HepG2 (cell line): ENCODE measurements at regions not wholly inside any gene's neighbourhood (a gene's known extent, or its start where the extent isn't known, plus 50 kb on each side); places are given as distances from the start of the nearest gene placed in this dataset.

Source experiments
- ATAC-seq: fragments of 200-7000 bp; cut with Tn5 transposase; 3 replicates; pipeline ENCODE4 v1.9.1; 2020; ENCODE audit warnings: mild to moderate bottlenecking, moderate library complexity
- BruUV-seq: library from RNA; stranded (reverse); fragments of 400-500 nt; replicated peaks from 2 replicates; lab custom pipeline; 2021; lab: Mats Ljungman, UMichigan
- CTCF ChIA-PET: fragments of 300-600 bp; formaldehyde crosslinking; extraction: SDS; loops from one replicate; lab custom pipeline; 2021; ENCODE audit warnings: low total read pairs, inconsistent platforms, low intra/inter-chr PET ratio; lab: Yijun Ruan, JAX
- POLR2A ChIA-PET: fragments of 350-600 bp; sonication (Branson Sonifier 250); formaldehyde crosslinking; loops from one replicate; lab custom pipeline; 2020; ENCODE audit warnings: antibody characterized with exemption, inconsistent platforms; lab: Yijun Ruan, JAX
- DNase-seq: peaks from one replicate; pipeline ENCODE4 v3.0.0-alpha.2; 2015; ENCODE audit warnings: low spot score
- FAIRE-seq: peaks from 3 replicates; lab custom pipeline; 2011; peaks lifted over from hg19 to GRCh38; lab: Jason Lieb, UNC
- H2AFZ ChIP-seq: one replicate; pipeline ENCODE4 v1.6.1; 2011; ENCODE audit warnings: low read length, inconsistent platforms
- H3K27ac ChIP-seq: fragments of 300-600 bp; 3 replicates; pipeline ENCODE4 v1.8.0; 2011; ENCODE audit warnings: mixed run types, mild to moderate bottlenecking, mixed read lengths, low read length, inconsistent platforms; ENCODE audit not compliant: insufficient read depth; ENCODE audit errors: extremely low read length
- H3K27me3 ChIP-seq, 2 experiments: fragments of 200-600 bp in 1 of 2; 2 replicates in 1 of 2; 3 replicates in 1 of 2; pipeline versions ENCODE4 v1.6.0 to v1.8.0; 2011; ENCODE audit warnings: low read length in 2 of 2, mild to moderate bottlenecking in 2 of 2, moderate library complexity in 2 of 2, inconsistent platforms in 1 of 2; ENCODE audit not compliant: insufficient read depth in 2 of 2, control insufficient read depth in 1 of 2
- H3K36me3 ChIP-seq, 2 experiments: fragments of 200-600 bp in 1 of 2; replicated peaks in 1 of 2; 2 replicates in 1 of 2; 3 replicates in 1 of 2; pipeline versions ENCODE4 v1.5.1 to v1.8.0; 2011; ENCODE audit warnings: low read length in 2 of 2, inconsistent platforms in 1 of 2; ENCODE audit not compliant: insufficient read depth in 2 of 2, control insufficient read depth in 1 of 2
- H3K4me1 ChIP-seq: 2 replicates; pipeline ENCODE4 v1.5.1; 2012; ENCODE audit warnings: low read length, inconsistent platforms; ENCODE audit not compliant: insufficient read depth
- H3K4me2 ChIP-seq: 2 replicates; pipeline ENCODE4 v1.6.0; 2011; ENCODE audit warnings: low read depth, low read length, inconsistent platforms
- H3K4me3 ChIP-seq, 3 experiments: fragments of 200-600 bp in 1 of 3; sonication (generic), shearing (Covaris generic) in 1 of 3; replicated peaks in 1 of 3; 2 replicates each; pipeline ENCODE4 v1.5.1; 2011 to 2016; ENCODE audit warnings: low read length in 3 of 3, inconsistent platforms in 2 of 3, low read depth in 2 of 3, mild to moderate bottlenecking in 2 of 3, control low read depth in 1 of 3, mixed read lengths in 1 of 3; ENCODE audit not compliant: insufficient read depth in 1 of 3
- H3K79me2 ChIP-seq: one replicate; pipeline ENCODE4 v1.6.1; 2011; ENCODE audit warnings: low read length, inconsistent platforms; ENCODE audit not compliant: insufficient read depth
- H3K9ac ChIP-seq: 2 replicates; pipeline ENCODE4 v1.6.0; 2011; ENCODE audit warnings: mild to moderate bottlenecking, low read depth, low read length, inconsistent platforms; ENCODE audit not compliant: insufficient read depth
- H3K9me3 ChIP-seq: 2 replicates; pipeline ENCODE4 v1.5.1; 2012; ENCODE audit warnings: mild to moderate bottlenecking, low read length
- H4K20me1 ChIP-seq: 2 replicates; pipeline ENCODE4 v1.6.0; 2011; ENCODE audit warnings: inconsistent platforms, mild to moderate bottlenecking, low read length, moderate library complexity; ENCODE audit not compliant: insufficient read depth
- ARNTL ChIP-seq: sonication (generic); formaldehyde crosslinking; IDR thresholded peaks from 2 replicates; pipeline ENCODE4 v1.4.0; 2020; ENCODE audit warnings: mild to moderate bottlenecking, missing genetic modification reagents
- HMGXB4 ChIP-seq, 2 experiments: sonication (generic) in 1 of 2; formaldehyde crosslinking in 1 of 2; IDR thresholded peaks; 2 replicates each; pipeline versions ENCODE4 v1.4.0 to v1.6.1; 2018 to 2020; ENCODE audit warnings: missing genetic modification reagents in 2 of 2, borderline replicate concordance in 1 of 2, low read depth in 1 of 2, mild to moderate bottlenecking in 1 of 2, missing biosample characterization in 1 of 2
- POGZ ChIP-seq: sonication (generic); formaldehyde crosslinking; IDR thresholded peaks from 2 replicates; pipeline ENCODE4 v1.4.0; 2020; ENCODE audit warnings: mild to moderate bottlenecking, missing genetic modification reagents
- PRDM4 ChIP-seq: sonication (generic); formaldehyde crosslinking; IDR thresholded peaks from 2 replicates; pipeline ENCODE4 v1.9.0; 2021; ENCODE audit warnings: missing genetic modification reagents, borderline replicate concordance
- RARA ChIP-seq: IDR thresholded peaks from 2 replicates; pipeline ENCODE4 v1.6.1; 2016; ENCODE audit warnings: missing genetic modification reagents, missing compliant biosample characterization
- SOX5 ChIP-seq: IDR thresholded peaks from 2 replicates; pipeline ENCODE4 v1.6.1; 2016; ENCODE audit warnings: borderline replicate concordance
- TEF ChIP-seq: sonication (generic); formaldehyde crosslinking; IDR thresholded peaks from 2 replicates; pipeline ENCODE4 v1.5.0; 2020; ENCODE audit warnings: missing genetic modification reagents
- ZBTB10 ChIP-seq: sonication (generic); formaldehyde crosslinking; IDR thresholded peaks from 2 replicates; pipeline ENCODE4 v1.4.0; 2020; ENCODE audit warnings: missing genetic modification reagents, borderline replicate concordance
- ZBTB25 ChIP-seq: IDR thresholded peaks from 2 replicates; pipeline ENCODE4 v1.6.1; 2018; ENCODE audit warnings: missing genetic modification reagents
- ZBTB43 ChIP-seq: sonication (generic); formaldehyde crosslinking; conservative IDR thresholded peaks from 2 replicates; pipeline ENCODE4 v1.4.0; 2020; ENCODE audit warnings: missing genetic modification reagents
- ZFP91 ChIP-seq: sonication (generic); formaldehyde crosslinking; IDR thresholded peaks from 2 replicates; pipeline ENCODE4 v1.9.0; 2022; ENCODE audit warnings: missing genetic modification reagents, mild to moderate bottlenecking, borderline replicate concordance
- WGBS: methylation state at CpG from one replicate; pipeline ENCODE4 v1.1.6; 2017; ENCODE audit warnings: low lambda C conversion rate; 5-methylcytosine and 5-hydroxymethylcytosine counted together
- in situ Hi-C: cut with HindIII; loops from 2 replicates; pipeline ENCODE4 v1.10.0; 2017; ENCODE audit warnings: low pct_unique_long_range_greater_than_20kb; ENCODE audit not compliant: extremely low pct_ligation_motif_present
- intact Hi-C: fragments of 100-400 bp; cut with micrococcal nuclease; formaldehyde crosslinking; loops from one replicate; pipeline ENCODE4 v1.10.0; 2022; ENCODE audit not compliant: unreplicated experiment

- no peaks in the 10 kb centered on the region for H3K27me3 ChIP-seq
- H3K4me2 ChIP-seq = no peak overlapping the region
- no peak for FAIRE-seq
- ChIA-PET CTCF (no interaction called here), POLR2A (no interaction called here)
- no TSS peak for BruUV-seq
- H4K20me1 ChIP-seq = no peaks in the 10 kb centered on the region
- DNase-seq = no peak
- H3K9me3 ChIP-seq = no peaks in the 10 kb centered on the region
- in situ Hi-C loops (no loop called here), intact Hi-C loops (no loop called here)
- WGBS = 7% methylated on average over 3 of the region's 3 CpGs
- ATAC-seq = no peak
- no peak overlapping the region for H3K9ac ChIP-seq
- no peaks in the 10 kb centered on the region for H3K79me2 ChIP-seq
- no peaks in the 10 kb centered on the region for H3K4me1 ChIP-seq
- H3K36me3 ChIP-seq = no peaks in the 10 kb centered on the region
- TF ChIP-seq ZBTB43 (CRISPR knock-in tag) (no peak), RARA (no peak), SOX5 (no peak), PRDM4 (CRISPR knock-in tag) (no peak), ZFP91 (CRISPR knock-in tag) (no peak), ZBTB25 (CRISPR knock-in tag) (no peak), ZBTB10 (CRISPR knock-in tag) (no peak), POGZ (no peak), HMGXB4 (CRISPR knock-in tag; IDR thresholded peaks at IDR 0.05; ENCODE audit: borderline replicate concordance in 1 of 2, low read depth in 1 of 2) (no peak), TEF (CRISPR knock-in tag) (no peak), ARNTL (no peak)
- H3K4me3 ChIP-seq = no peak overlapping the region
- no peak overlapping the region for H3K27ac ChIP-seq
- H2AFZ ChIP-seq = no peak overlapping the region
Observed at GRCh38 chr3:181518222-181518621, 193.5 kb upstream of the SOX2 start.
